ENCODE measurements at regions not wholly inside any gene's neighbourhood (a gene's known extent, or its start where the extent isn't known, plus 50 kb on each side); places are given as distances from the start of the nearest gene placed in this dataset.

- Histone ChIP-seq H3K9me3 (no peaks in the 10 kb centered on the region), H3K4me1 (ENCODE audit: insufficient read depth) (no peaks in the 10 kb centered on the region), H3K36me3 (no peaks in the 10 kb centered on the region), H3K4me3 (no peak overlapping the region), H3K27ac (no peak overlapping the region), H3K27me3 (no peaks in the 10 kb centered on the region)
- DNase-seq, result no peak
- TF ChIP-seq POLR2A (IDR thresholded peaks at IDR 0.05) (no peak), CTCF (IDR thresholded peaks at IDR 0.05) (no peak), EP300 (IDR thresholded peaks at IDR 0.05) (no peak)
- intact Hi-C loops (cut with DNase I), result no loop called here
Measured at GRCh38 chr6:112639391-112639831, 292.3 kb downstream of the RFPL4B start.

- no peak for DNase-seq
- Histone ChIP-seq H3K9me3 (no peaks in the 10 kb centered on the region), H3K4me1 (ENCODE audit: insufficient read depth) (no peaks in the 10 kb centered on the region), H3K27me3 (no peaks in the 10 kb centered on the region), H3K4me3 (no peak overlapping the region), H3K36me3 (no peaks in the 10 kb centered on the region), H3K27ac (no peak overlapping the region)
- intact Hi-C loops (cut with DNase I), result no loop called here
- TF ChIP-seq CTCF (IDR thresholded peaks at IDR 0.05), result no peak
- no peak for TF ChIP-seq POLR2A (IDR thresholded peaks at IDR 0.05)
- TF ChIP-seq EP300 (IDR thresholded peaks at IDR 0.05), result no peak
- 90 to 93% (median 91%) methylated on average over 2 of the region's 2 CpGs for whole genome bisulfite sequencing, 3 donors
Measured at GRCh38 chr6:112640891-112641290, 293.8 kb downstream of the RFPL4B start.

GRCh38 chr6:112649853-112650252 is 302.7 kb downstream of the RFPL4B start:
- Histone ChIP-seq H3K4me3 (no peak overlapping the region), H3K36me3 (no peaks in the 10 kb centered on the region), H3K27ac (no peak overlapping the region), H3K27me3 (no peaks in the 10 kb centered on the region), H3K4me1 (ENCODE audit: insufficient read depth) (peaks cover 2% of the 10 kb centered on the region), H3K9me3 (no peaks in the 10 kb centered on the region)
- WGBS, 3 donors, result 86 to 94% (median 89%) methylated on average over 2 of the region's 2 CpGs
- no peak for TF ChIP-seq EP300 (IDR thresholded peaks at IDR 0.05)
- TF ChIP-seq POLR2A (IDR thresholded peaks at IDR 0.05), result no peak
- TF ChIP-seq CTCF (IDR thresholded peaks at IDR 0.05), result no peak
- DNase-seq, result no peak
- intact Hi-C loops (cut with DNase I), result no loop called here

- DNase-seq, result no peak
- no peak overlapping the region for H3K4me3 ChIP-seq
- WGBS, 3 donors, result 26 to 33% (median 32%) methylated on average over 4 of the region's 4 CpGs
- intact Hi-C loops (cut with DNase I), result no loop called here
- H3K9me3 ChIP-seq, result no peaks in the 10 kb centered on the region
- TF ChIP-seq POLR2A (IDR thresholded peaks at IDR 0.05) (no peak), CTCF (IDR thresholded peaks at IDR 0.05) (no peak), EP300 (IDR thresholded peaks at IDR 0.05) (no peak)
- no peak overlapping the region for H3K27ac ChIP-seq
- peaks cover 2% of the 10 kb centered on the region for H3K4me1 ChIP-seq (ENCODE audit: insufficient read depth)
- no peaks in the 10 kb centered on the region for H3K27me3 ChIP-seq
- no peaks in the 10 kb centered on the region for H3K36me3 ChIP-seq
Measured at GRCh38 chr6:112651239-112651638, 304.1 kb downstream of the RFPL4B start.

- intact Hi-C loops (cut with DNase I), result no loop called here
Measured at GRCh38 chr6:112659912-112660311, 312.8 kb downstream of the RFPL4B start.

More at GRCh38 chr6:112659912-112660311, 312.8 kb downstream of the RFPL4B start:
- Histone ChIP-seq H3K27me3 (no peaks in the 10 kb centered on the region), H3K27ac (no peak overlapping the region), H3K4me1 (ENCODE audit: insufficient read depth) (no peaks in the 10 kb centered on the region), H3K9me3 (no peaks in the 10 kb centered on the region), H3K36me3 (no peaks in the 10 kb centered on the region), H3K4me3 (no peak overlapping the region)
- no peak for TF ChIP-seq CTCF (IDR thresholded peaks at IDR 0.05)
- TF ChIP-seq POLR2A (IDR thresholded peaks at IDR 0.05), result no peak
- no peak for TF ChIP-seq EP300 (IDR thresholded peaks at IDR 0.05)
- DNase-seq, result no peak

Data from ovary (tissue), 7 donors.